Stomach smooth muscle (tissue), 2 donors: ENCODE measurements at regions not wholly inside any gene's neighbourhood (a gene's known extent, or its start where the extent isn't known, plus 50 kb on each side); places are given as distances from the start of the nearest gene placed in this dataset.

Experiments used
- H3K27ac ChIP-seq: one replicate; pipeline ENCODE4 v1.7.0; 2013; ENCODE audit warnings: mild to moderate bottlenecking, low read length, inconsistent platforms
- H3K27me3 ChIP-seq, 2 donors: one replicate each; pipeline ENCODE4 v1.7.0; 2013; ENCODE audit warnings: low read length in 2 of 2; ENCODE audit not compliant: insufficient read depth in 2 of 2, control insufficient read depth in 1 of 2
- H3K36me3 ChIP-seq, 2 donors: one replicate each; pipeline ENCODE4 v1.7.0; 2013; ENCODE audit warnings: low read length in 2 of 2; ENCODE audit not compliant: control insufficient read depth in 2 of 2, insufficient read depth in 2 of 2
- H3K4me1 ChIP-seq: one replicate; pipeline ENCODE4 v1.7.0; 2013; ENCODE audit warnings: low read length; ENCODE audit not compliant: control insufficient read depth, insufficient read depth
- H3K4me3 ChIP-seq, 2 donors: one replicate each; pipeline ENCODE4 v1.7.0; 2013; ENCODE audit warnings: low read length in 2 of 2
- H3K9ac ChIP-seq, 2 donors: one replicate each; pipeline ENCODE4 v1.7.0; 2013; ENCODE audit warnings: low read length in 2 of 2, mild to moderate bottlenecking in 1 of 2
- H3K9me3 ChIP-seq, 2 donors: one replicate each; pipeline ENCODE4 v1.7.0; 2013; ENCODE audit warnings: low read length in 2 of 2; ENCODE audit not compliant: control insufficient read depth in 2 of 2
- donor health status: healthy.
- donor health status: Pancreatic carcinoma.

DNA sequence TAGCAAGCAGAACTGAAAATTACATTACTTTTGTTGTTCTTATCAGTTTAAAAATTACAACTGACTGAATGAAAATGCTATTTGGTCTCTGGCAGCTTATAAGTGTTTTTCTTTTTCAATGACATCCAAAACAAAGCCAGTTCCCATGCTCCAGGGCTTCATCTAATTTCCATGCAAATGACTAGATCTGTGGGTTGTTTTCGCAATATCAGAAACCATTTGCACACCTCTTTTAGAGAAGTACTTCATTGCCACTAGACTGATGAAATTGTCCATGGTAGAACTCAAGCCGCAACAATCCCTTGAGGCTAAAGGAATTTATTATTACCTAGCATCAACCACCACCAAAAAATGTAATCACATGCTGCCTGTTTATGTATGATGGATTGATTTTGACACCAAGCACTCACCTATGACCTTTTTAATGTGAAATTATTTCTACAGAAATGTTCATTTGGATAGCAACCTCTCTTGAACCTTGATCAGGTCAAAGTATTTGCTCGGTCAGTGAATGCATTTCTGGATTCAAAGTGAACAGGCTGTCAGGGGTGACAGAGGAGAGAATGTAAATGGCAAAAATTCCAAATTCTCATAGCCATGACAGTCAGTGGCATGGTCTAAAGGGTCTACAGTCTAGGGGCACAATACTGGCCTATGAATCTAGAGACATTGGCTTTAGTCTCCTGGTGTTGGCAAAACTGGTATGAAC is 769.3 kb downstream of the SORCS1 start:
- H3K9ac ChIP-seq, result no peak overlapping the region
- no peaks in the 10 kb centered on the region for H3K27me3 ChIP-seq
- H3K27ac ChIP-seq, result no peak overlapping the region
- H3K4me1 ChIP-seq, result no peaks in the 10 kb centered on the region
- H3K9me3 ChIP-seq, result no peaks in the 10 kb centered on the region
- no peak overlapping the region for H3K4me3 ChIP-seq
- H3K36me3 ChIP-seq, result no peaks in the 10 kb centered on the region

DNA sequence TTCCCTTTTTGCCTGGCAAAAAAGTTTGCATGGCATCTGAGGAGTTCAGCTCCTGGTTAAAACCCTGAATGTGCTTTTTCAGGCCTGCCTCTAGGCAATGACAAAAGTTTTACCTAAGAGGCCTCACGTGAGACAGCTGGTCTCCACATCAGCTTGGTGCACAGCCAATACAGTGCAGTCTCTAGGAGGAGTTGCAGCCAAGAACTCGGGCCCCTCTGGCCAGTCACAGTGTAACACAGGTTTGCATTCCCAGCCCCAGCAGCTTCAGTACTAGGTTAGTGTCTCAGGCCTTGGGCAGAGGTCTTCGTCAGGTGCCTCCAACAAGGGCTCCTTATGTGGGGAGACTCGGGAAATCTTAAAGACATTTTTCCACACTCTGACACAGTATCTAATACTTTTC is 771.7 kb downstream of the SORCS1 start:
- Histone ChIP-seq H3K9me3 (no peaks in the 10 kb centered on the region), H3K36me3 (no peaks in the 10 kb centered on the region), H3K4me3 (no peak overlapping the region)

DNA sequence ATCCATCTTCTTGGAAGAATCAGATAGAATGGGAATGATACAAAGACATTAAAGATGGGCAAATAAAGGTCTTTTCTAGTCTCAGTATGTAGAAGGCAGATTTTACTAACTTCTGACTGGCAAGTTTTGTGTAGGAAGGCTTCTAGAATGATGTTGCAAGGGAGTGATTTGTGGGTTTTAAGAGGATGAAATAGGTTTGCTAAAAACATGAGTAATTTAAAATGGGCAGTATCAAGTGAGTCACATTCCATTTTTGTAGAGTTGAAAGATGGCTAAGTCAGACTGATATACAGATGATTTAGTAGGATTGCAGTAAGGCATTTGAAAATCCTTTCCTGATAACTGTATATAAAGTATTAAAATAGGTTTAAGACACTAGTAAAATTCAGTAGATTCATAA is 777.4 kb downstream of the SORCS1 start:
- H3K9me3 ChIP-seq, result no peaks in the 10 kb centered on the region
- no peaks in the 10 kb centered on the region for H3K4me1 ChIP-seq
- no peaks in the 10 kb centered on the region for H3K27me3 ChIP-seq
- H3K4me3 ChIP-seq, result no peak overlapping the region
- no peak overlapping the region for H3K9ac ChIP-seq
- no peak overlapping the region for H3K27ac ChIP-seq
- no peaks in the 10 kb centered on the region for H3K36me3 ChIP-seq

More for the DNA sequence above, 771.7 kb downstream of the SORCS1 start:
- Histone ChIP-seq H3K27me3 (no peaks in the 10 kb centered on the region), H3K4me1 (no peaks in the 10 kb centered on the region), H3K27ac (no peak overlapping the region), H3K9ac (no peak overlapping the region)

DNA sequence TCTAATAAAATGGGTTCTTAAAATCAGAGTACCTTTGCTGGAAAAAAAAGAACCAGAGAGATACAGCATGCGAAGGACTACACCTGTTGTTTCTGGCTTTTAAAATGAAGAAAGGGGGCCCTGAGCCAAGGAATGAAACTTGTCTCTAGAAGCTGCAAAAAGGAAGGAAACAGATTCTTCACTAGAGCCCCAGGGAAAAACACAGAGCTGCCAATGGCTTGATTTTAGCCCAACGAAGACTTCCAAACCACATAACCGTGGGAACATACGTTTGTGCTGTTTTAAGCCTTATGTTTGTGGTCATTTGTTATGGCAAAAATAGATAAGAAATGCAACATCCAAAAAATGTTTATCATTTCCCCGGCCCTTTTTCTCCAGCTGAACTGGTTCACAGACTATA is 780.0 kb downstream of the SORCS1 start:
- Histone ChIP-seq H3K9me3 (no peaks in the 10 kb centered on the region), H3K36me3 (no peaks in the 10 kb centered on the region), H3K4me3 (no peak overlapping the region), H3K27ac (no peak overlapping the region), H3K27me3 (no peaks in the 10 kb centered on the region), H3K4me1 (no peaks in the 10 kb centered on the region), H3K9ac (no peak overlapping the region)

DNA sequence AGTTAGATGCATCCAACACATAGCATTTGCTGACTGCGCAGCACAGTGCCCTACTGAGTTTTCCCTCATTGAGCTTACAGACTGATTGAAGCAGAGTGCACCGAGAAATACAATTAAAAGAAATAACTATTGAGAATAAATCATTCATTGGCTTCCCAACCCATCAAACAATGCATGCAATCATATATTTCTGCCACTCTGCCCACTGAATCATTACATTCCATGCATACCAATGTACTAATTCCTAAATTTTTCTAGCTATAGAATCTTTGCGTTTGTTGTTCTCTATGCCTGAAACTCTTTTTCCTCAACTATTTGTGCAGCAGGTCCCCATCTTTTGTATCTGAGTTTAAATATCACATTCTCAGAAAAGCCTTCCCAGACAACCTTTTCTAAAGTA is 783.8 kb downstream of the SORCS1 start:
- Histone ChIP-seq H3K4me3 (no peak overlapping the region), H3K27ac (no peak overlapping the region), H3K4me1 (no peaks in the 10 kb centered on the region), H3K27me3 (no peaks in the 10 kb centered on the region), H3K9ac (no peak overlapping the region), H3K36me3 (no peaks in the 10 kb centered on the region), H3K9me3 (no peaks in the 10 kb centered on the region)

DNA sequence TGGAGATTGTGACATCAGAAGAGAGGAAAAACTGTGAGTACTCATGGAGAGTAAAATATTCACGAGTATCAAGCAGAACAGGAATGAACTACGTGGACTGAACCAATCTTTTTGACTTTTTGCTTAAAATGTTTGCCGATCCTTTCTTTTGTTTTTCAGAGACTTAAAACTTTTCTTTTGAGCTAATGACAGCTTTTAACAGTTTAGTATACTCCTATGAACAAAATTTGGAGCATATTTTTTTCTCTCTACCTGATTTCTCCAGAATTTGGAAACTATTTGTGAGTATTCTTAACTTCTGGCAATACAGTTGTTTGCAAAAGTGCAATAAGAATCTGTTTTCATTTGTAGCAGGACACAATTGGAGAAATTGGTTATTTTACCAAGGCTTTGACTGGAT is 786.3 kb downstream of the SORCS1 start:
- Histone ChIP-seq H3K9me3 (no peaks in the 10 kb centered on the region), H3K36me3 (no peaks in the 10 kb centered on the region), H3K4me1 (no peaks in the 10 kb centered on the region), H3K4me3 (no peak overlapping the region), H3K9ac (no peak overlapping the region), H3K27me3 (no peaks in the 10 kb centered on the region), H3K27ac (no peak overlapping the region)

DNA sequence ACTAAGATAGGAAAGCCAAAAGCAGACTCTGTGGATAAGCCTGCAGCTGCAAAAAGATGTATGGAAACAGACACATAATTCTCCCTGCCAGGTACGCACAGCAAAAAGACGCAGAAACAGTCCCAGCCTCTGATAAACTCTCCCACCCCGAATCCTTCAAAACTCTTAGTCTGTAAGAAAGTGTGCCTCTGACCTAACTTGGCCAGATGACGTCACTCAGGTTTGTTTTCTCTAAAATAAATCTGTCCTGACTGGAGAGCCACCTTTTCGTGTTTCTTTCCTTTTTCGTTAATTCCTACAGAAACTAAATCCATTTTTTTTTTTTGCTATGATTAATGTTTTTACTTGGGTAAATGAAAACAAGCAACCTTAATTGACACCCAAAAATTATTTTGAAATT is 793.8 kb downstream of the SORCS1 start:
- Histone ChIP-seq H3K36me3 (no peaks in the 10 kb centered on the region), H3K9ac (no peak overlapping the region), H3K27ac (no peak overlapping the region), H3K4me3 (no peak overlapping the region), H3K27me3 (no peaks in the 10 kb centered on the region), H3K4me1 (no peaks in the 10 kb centered on the region), H3K9me3 (no peaks in the 10 kb centered on the region)

DNA sequence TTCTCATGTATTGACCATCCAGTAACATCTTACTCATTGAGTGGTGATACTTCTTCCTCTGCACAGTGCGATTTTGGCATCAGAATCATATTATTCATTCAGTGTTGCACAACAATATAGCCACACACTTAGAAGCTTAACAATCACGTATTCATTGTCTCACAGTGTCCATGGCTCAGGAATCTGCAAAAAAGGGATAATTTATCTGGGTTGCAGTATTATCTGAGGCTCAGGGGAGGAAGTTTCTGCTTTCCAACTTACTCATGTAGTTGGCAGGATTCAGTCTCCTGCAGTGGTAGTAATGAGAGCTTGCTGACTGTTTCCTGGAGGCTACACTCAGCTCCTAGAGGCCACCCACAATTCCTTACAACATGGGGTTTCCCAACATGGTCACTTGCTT is 803.6 kb downstream of the SORCS1 start:
- H3K4me3 ChIP-seq, result no peak overlapping the region
- no peak overlapping the region for H3K9ac ChIP-seq
- no peaks in the 10 kb centered on the region for H3K9me3 ChIP-seq
- no peak overlapping the region for H3K27ac ChIP-seq
- no peaks in the 10 kb centered on the region for H3K27me3 ChIP-seq
- H3K36me3 ChIP-seq, result no peaks in the 10 kb centered on the region
- no peaks in the 10 kb centered on the region for H3K4me1 ChIP-seq

DNA sequence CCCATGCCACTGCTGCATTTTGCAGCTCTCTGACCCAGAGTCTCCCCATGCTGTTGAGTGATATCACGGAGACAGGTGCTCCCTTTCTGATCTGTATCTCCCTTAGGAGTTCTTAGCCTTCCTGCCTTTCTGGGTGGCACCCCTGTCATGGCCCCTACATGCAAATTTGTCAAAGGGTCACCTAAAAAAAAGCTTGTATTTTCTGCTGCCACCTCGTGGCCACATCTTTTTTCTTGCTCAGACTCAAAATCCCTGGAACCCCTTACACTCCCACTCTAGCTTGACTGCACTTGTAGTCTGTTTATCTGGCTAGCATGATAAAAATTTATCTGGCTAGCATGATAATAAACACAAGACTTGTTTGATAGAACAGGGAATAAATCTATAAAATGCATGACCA is 809.1 kb downstream of the SORCS1 start:
- Histone ChIP-seq H3K4me1 (no peaks in the 10 kb centered on the region), H3K36me3 (no peaks in the 10 kb centered on the region), H3K4me3 (no peak overlapping the region), H3K27ac (no peak overlapping the region), H3K27me3 (no peaks in the 10 kb centered on the region), H3K9me3 (no peaks in the 10 kb centered on the region), H3K9ac (no peak overlapping the region)

DNA sequence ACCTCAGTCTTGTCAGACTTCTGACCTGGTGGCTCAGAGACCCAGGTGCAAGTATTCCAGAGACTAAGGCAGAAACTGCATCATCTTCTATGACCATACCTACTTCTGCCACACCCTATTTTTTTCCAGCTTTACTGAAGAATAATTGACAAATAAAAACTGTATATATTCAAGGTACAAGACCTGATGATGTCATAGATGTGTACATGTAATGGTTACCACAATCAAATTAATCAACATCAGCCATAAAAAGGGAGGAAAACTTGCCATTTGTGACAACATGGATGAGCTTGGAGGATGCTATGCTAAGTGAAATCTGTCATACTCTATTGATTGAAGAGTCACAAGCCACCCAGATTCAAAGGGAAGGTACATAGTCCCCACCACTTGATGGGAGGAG is 815.6 kb downstream of the SORCS1 start:
- Histone ChIP-seq H3K4me1 (no peaks in the 10 kb centered on the region), H3K9ac (no peak overlapping the region), H3K4me3 (no peak overlapping the region), H3K27me3 (no peaks in the 10 kb centered on the region), H3K27ac (no peak overlapping the region), H3K36me3 (no peaks in the 10 kb centered on the region), H3K9me3 (no peaks in the 10 kb centered on the region)

DNA sequence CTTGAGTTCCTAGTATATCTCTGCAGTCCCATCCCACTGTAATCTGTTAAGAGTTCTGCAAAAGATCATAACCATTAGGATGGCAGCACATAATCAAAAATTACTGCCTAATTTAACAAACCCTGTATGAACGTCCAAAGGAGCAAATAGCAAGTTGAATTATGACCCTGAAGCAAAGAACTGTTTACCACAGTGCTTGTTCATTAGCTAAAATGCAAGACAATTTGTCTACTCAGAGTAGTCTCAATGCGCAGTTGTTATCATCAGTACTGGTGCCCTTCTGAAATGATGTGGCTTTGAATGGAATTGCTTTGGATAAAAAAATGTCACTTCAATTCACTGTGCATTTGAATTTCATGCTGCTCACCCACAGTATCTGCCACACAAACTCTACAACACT is 817.0 kb downstream of the SORCS1 start:
- Histone ChIP-seq H3K4me3 (no peak overlapping the region), H3K27ac (no peak overlapping the region), H3K9me3 (no peaks in the 10 kb centered on the region), H3K9ac (no peak overlapping the region), H3K27me3 (no peaks in the 10 kb centered on the region), H3K36me3 (no peaks in the 10 kb centered on the region), H3K4me1 (no peaks in the 10 kb centered on the region)
